GM21619 (cell line): ENCODE measurements at regions not wholly inside any gene's neighbourhood (a gene's known extent, or its start where the extent isn't known, plus 50 kb on each side); places are given as distances from the start of the nearest gene placed in this dataset.
"Not testable (repeated sequence)": the region's sequence is repeated elsewhere in the genome, so short reads cannot be mapped to it uniquely, and the experiment has no call there.

Experiments
- ATAC-seq: cut with Tn5 transposase; IDR thresholded peaks from one replicate; pipeline ENCODE4 v1.9.1; 2021; ENCODE audit not compliant: unreplicated experiment

- not testable (repeated sequence) for ATAC-seq
Observed at GRCh38 chr10:87416892-87417291, 59.3 kb downstream of the NUTM2D start.

GRCh38 chr10:87422641-87423040, 65.1 kb downstream of the NUTM2D start:
- ATAC-seq: not testable (repeated sequence)

- not testable (repeated sequence) for ATAC-seq
Observed at GRCh38 chr10:87424697-87425373, 67.3 kb downstream of the NUTM2D start.

- not testable (repeated sequence) for ATAC-seq
Observed at GRCh38 chr10:87433836-87434235, 70.9 kb upstream of the MINPP1 start.

- ATAC-seq: not testable (repeated sequence)
Observed at GRCh38 chr10:87435295-87435826, 69.3 kb upstream of the MINPP1 start.

DNA sequence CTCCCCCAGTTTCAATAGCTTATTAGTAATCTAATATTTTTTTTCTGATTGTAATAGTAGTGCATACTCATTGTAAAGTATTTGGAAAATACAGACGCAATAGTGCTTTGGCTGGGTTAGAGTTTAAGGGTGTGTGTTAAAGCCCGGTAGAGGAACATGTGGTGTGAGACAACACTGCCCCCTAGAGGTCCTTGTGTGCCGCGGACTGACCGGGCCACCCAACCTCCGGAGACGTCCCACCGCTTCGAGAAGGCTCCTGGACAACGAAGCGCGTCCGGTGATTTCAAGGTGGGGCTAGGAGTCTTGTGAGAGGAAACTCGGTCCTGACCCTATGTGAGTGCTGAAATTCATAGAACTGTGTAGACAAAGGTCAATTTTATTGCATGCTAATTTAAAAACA, 68.6 kb upstream of the MINPP1 start:
- peak; percentile 88 for ATAC-seq

DNA sequence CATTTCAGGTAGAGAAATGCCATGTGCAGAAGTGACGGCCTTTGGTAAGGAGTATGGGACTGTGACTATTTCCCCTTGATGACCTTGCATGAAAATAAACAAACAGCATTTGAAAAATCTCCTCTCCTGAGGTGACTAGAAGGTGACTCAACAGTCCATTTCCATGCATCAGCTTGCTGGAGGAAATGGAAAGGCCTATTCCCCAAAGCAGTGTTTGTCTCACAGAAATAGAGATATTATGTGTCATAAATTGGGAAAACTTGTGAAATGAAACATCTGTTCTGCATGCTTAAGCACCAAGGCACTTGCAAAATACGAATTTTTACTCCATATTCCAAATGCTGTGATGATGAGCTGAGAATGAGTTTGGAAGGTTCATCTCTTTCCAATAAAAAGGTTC, 67.2 kb upstream of the MINPP1 start:
- not testable (repeated sequence) for ATAC-seq
